ENCODE measurements at regions not wholly inside any gene's neighbourhood (a gene's known extent, or its start where the extent isn't known, plus 50 kb on each side); places are given as distances from the start of the nearest gene placed in this dataset.

DNA sequence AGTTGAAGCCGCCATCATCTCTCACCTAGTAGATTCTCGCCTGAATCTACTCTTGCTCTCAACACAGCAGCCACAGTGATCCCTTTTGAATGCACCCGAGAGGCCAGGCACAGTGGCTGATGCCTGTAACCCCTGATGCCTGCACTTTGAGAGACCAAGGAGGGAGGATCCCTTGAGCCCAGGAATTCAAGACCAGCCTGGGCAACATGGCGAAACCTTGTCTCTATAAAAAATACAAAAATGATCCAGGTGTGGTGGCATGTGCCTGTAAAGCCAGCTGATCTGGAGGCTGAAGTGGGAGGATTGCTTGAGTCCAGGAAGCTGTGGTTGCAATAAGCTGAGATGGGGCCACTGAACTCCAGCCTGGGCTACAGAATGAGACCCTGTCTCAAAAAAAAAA lies 60.3 kb upstream of the EML4 start:
- Mint-ChIP-seq H3K4me3 (no peak overlapping the region), H3K9me3 (no peaks in the 10 kb centered on the region), H3K27me3 (no peaks in the 10 kb centered on the region), H3K4me1 (peaks cover 10% of the 10 kb centered on the region), H3K27ac (ENCODE audit: low read depth) (no peak overlapping the region), H3K36me3 (ENCODE audit: insufficient read depth) (peaks cover 7% of the 10 kb centered on the region)
- DNase-seq (ENCODE audit: low spot score in 2 of 2) (no peak), ATAC-seq (replicated peaks; ENCODE audit: extremely low read depth, poor library complexity, severe bottlenecking) (no peak)

DNA sequence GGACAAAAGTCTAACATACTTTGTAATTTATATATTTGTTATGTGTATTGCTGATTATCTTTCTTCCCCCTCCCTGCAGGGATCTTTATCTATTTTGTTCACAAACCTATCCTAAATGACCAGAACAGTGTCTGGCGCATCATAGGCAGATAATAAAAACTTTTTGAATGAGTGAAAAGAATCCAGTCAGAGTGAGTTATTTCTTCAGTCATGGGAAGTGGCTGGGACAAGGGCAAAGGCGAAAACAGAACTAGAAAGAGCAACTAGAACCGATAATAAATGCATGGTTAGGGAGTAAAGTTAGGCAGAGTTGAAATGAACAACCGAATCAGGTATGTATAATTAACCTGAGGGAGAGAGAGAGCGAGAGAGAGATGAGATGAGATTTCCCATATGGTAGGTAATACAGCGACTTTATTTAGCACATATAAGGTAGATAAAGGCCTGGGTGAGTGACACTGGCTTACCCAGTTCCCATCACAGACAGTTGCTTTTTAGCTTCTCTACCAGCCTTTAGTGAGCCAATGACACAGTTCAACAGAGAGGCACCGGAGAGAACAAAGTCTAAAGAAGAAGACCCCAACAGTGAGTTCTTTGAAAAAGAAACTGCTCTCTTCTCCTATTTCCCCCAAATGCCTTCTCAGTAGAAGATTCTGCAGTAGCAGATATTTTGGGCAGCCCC lies 59.1 kb upstream of the EML4 start:
- Mint-ChIP-seq H3K4me3 (no peak overlapping the region), H3K4me1 (peaks cover 21% of the 10 kb centered on the region), H3K36me3 (ENCODE audit: insufficient read depth) (peaks cover 6% of the 10 kb centered on the region), H3K27ac (ENCODE audit: low read depth) (no peak overlapping the region), H3K9me3 (no peaks in the 10 kb centered on the region), H3K27me3 (no peaks in the 10 kb centered on the region)
- DNase-seq (ENCODE audit: low spot score in 2 of 2) (no peak), ATAC-seq (replicated peaks; ENCODE audit: extremely low read depth, poor library complexity, severe bottlenecking) (no peak)

DNA sequence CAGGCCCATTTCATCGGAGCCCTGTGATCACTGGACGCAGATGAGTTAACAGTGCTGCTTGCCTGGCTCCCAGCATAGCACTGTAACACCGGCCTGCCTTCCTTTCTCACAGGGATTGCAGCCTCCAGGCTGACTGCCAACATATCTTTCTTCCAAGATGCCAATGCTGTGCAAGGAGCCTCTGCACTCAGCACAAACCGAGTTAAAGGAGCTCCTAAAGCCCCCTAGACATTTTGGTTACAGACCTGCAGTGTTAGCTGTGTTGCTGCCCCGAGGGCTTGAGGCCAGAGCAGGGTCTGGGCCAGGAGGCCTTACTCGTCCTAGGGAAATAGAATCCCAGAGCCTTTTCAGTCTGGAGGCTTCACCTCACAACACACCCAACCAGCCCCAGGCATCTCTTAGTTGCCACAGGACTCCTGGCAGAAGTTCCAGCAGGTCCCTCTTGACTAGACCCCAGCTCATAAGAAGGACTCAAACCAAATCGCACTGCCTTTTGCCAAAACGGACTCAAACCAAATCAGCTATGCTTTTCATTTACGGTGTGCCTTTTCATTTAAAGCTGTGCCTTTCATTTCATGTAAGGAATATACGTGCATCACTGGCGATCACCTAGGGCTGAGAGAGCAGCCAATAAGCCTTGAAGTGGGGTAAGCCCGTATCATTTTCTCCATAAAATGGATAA lies 58.4 kb upstream of the EML4 start:
- ATAC-seq (replicated peaks; ENCODE audit: extremely low read depth, poor library complexity, severe bottlenecking): no peak
- peaks cover 3% of the 10 kb centered on the region for H3K36me3 Mint-ChIP-seq (ENCODE audit: insufficient read depth)
- no peaks in the 10 kb centered on the region for H3K9me3 Mint-ChIP-seq
- H3K4me1 Mint-ChIP-seq: peaks cover 25% of the 10 kb centered on the region
- no peak for DNase-seq (ENCODE audit: low spot score in 2 of 2)
- H3K27ac Mint-ChIP-seq (ENCODE audit: low read depth): no peak overlapping the region
- no peak overlapping the region for H3K4me3 Mint-ChIP-seq
- H3K27me3 Mint-ChIP-seq: no peaks in the 10 kb centered on the region

DNA sequence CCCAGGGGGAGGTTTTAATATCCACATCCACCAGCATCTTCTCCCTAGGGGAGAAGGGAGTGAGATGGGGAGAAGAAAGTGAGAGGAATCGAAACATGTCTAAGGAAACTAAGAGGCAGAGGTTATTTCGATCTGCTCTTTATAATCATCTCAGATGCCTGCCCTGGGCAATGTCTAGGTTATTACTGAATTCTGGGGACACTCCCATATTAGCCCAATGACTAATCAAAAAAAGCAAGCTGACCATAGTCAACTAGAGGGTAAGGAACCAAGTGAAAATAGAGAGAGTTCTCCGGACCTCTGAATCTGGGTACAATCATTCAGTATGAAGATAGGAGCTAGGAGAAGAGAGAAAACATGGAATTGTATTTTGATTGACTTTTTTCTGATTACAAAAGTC lies 56.7 kb upstream of the EML4 start:
- H3K27ac Mint-ChIP-seq (ENCODE audit: low read depth): peak overlapping the region; percentile 30
- H3K27me3 Mint-ChIP-seq: no peaks in the 10 kb centered on the region
- no peaks in the 10 kb centered on the region for H3K36me3 Mint-ChIP-seq (ENCODE audit: insufficient read depth)
- no peak overlapping the region for H3K4me3 Mint-ChIP-seq
- ATAC-seq (replicated peaks; ENCODE audit: extremely low read depth, poor library complexity, severe bottlenecking) (no peak), DNase-seq (ENCODE audit: low spot score in 2 of 2) (no peak)
- no peaks in the 10 kb centered on the region for H3K9me3 Mint-ChIP-seq
- peaks cover 32% of the 10 kb centered on the region for H3K4me1 Mint-ChIP-seq

DNA sequence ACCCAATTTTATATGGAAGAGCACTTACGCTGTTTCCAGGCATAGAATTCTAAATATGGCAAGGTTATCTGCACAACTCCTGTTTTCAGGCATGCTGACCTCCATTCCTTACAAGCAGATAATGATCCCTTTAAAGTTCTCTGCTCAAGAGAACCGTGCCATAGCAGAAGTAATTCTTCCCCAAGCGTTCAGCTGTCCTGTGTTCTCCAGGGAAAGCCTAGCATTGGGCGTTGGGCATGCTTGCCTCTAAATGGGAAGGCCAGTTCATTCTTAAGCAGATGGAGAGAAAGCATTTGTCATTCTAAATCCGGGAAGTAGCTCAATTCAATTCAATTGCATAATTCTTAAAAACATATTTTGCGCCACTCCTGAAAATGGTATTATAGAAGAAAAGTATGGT lies 55.7 kb upstream of the EML4 start:
- Mint-ChIP-seq H3K27me3 (no peaks in the 10 kb centered on the region), H3K36me3 (ENCODE audit: insufficient read depth) (no peaks in the 10 kb centered on the region), H3K4me3 (no peak overlapping the region), H3K4me1 (peaks cover 40% of the 10 kb centered on the region), H3K27ac (ENCODE audit: low read depth) (no peak overlapping the region), H3K9me3 (no peaks in the 10 kb centered on the region)
- ATAC-seq (replicated peaks; ENCODE audit: extremely low read depth, poor library complexity, severe bottlenecking): no peak
- no peak for DNase-seq (ENCODE audit: low spot score in 2 of 2)

DNA sequence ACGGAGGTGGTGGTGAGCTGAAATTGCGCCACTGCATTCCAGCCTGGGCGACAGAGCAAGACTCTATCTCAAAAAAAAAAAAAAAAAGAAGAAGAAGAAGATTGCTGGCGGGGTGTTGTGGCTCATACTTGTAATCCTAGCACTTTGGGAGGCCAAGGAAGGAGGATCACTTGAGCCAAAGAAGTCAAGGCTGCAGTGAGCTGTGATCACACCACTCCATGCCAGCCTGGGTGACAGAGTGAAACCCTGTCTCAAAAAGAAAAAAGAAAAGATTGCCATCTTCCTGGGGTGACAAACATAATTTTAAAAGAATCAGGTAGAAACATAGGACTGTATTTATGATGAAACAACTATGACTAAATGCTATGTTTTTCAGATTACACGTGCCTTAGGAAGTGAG lies 55.1 kb upstream of the EML4 start:
- peak overlapping the region; percentile 27 for H3K27ac Mint-ChIP-seq (ENCODE audit: low read depth)
- no peaks in the 10 kb centered on the region for H3K36me3 Mint-ChIP-seq (ENCODE audit: insufficient read depth)
- no peaks in the 10 kb centered on the region for H3K27me3 Mint-ChIP-seq
- H3K4me1 Mint-ChIP-seq: peaks cover 47% of the 10 kb centered on the region
- peak overlapping the region; percentile 6 for H3K4me3 Mint-ChIP-seq
- DNase-seq (ENCODE audit: low spot score in 2 of 2) (no peak), ATAC-seq (replicated peaks; ENCODE audit: extremely low read depth, poor library complexity, severe bottlenecking) (no peak)
- no peaks in the 10 kb centered on the region for H3K9me3 Mint-ChIP-seq

DNA sequence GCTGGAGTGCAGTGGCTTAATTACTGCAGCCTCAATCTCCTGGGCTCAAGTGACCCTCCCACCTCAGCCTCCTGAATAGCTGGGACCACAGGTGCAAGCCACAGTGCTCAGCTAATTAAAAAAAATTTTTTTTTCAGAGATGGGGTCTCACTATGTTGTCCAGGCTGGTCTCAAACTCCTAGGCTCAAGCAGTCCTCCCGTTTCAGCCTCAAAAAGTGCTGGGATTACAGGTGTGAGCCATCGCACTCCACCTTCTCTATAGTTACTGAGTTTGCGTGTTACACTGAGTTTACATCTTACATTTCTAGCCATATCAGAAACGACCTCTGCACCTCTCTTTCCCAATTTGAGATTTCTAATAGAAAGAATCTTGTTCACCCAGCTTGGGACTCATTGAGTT lies 53.6 kb upstream of the EML4 start:
- Mint-ChIP-seq H3K9me3 (no peaks in the 10 kb centered on the region), H3K4me3 (no peak overlapping the region), H3K27me3 (no peaks in the 10 kb centered on the region), H3K36me3 (ENCODE audit: insufficient read depth) (no peaks in the 10 kb centered on the region), H3K4me1 (peaks cover 47% of the 10 kb centered on the region), H3K27ac (ENCODE audit: low read depth) (no peak overlapping the region)
- DNase-seq (ENCODE audit: low spot score in 2 of 2) (no peak), ATAC-seq (replicated peaks; ENCODE audit: extremely low read depth, poor library complexity, severe bottlenecking) (no peak)

DNA sequence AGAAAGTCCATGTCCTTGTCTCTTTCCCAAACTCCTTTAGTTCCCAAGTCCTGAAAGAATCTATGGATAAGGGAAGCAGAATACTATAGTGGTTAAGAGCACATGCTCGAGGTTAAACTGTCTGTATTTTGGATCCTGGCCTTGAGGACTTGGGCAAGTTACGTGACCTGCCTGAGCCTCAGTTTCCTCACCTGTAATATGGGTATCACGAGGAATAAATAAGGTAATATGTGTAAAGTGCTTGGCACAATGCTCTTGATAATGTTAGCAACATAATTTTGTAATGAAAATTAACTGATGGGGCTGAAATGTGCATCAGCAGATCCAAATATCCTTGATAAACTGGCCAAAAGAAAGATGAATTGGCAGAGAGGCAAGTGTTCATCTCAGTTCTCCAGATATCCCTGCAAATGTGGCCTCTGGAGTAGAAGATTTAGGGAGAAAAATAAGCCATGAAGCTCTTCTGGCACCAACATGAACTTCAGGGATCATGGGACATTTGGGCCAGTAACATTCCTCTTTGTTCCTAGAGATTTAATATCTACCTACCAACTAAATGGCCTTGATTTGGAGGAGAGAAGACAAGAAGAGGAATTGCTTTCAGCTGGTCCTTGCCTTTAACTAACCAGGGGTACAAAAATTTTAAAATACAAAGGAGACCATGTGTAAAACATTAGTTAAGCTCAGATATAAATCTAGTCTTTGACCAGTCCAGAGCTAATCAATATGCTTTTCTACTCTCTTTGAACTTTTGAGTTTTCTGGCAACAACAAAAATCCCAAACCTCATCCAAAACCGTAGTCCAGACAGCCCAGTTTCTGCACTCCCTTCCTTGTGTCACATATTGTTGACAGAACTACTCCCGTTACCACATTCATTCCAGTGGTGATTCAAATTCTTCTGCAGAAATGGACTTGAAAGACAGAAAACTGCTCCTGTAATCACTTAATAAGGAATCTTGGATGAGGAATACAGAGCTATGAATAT lies 52.7 kb upstream of the EML4 start:
- no peak for DNase-seq (ENCODE audit: low spot score in 2 of 2)
- H3K27ac Mint-ChIP-seq (ENCODE audit: low read depth): peak overlapping the region; percentile 20

DNA sequence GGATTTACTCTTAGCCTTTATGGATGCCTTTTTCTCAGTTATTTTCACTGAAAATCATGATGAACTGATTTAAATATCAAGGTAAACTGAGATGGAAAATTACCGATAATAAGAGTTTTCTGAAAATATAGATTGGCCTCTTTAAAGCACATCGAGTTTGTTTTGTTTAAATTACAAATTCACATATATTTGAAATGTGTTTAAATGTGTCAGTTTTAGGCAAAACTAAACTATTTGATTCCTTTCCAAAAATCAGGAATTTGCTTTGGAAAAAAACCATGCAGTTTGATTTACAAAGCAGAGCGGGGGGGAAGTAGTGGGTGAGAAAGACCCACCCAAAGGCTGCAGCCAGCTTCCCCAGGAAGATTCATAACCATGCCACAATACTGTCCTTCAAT lies 52.0 kb upstream of the EML4 start:
- Mint-ChIP-seq H3K27ac (ENCODE audit: low read depth) (peak overlapping the region; percentile 20), H3K36me3 (ENCODE audit: insufficient read depth) (no peaks in the 10 kb centered on the region), H3K4me1 (peaks cover 43% of the 10 kb centered on the region), H3K27me3 (no peaks in the 10 kb centered on the region), H3K4me3 (no peak overlapping the region), H3K9me3 (peaks cover 5% of the 10 kb centered on the region)
- DNase-seq (ENCODE audit: low spot score in 2 of 2) (no peak), ATAC-seq (replicated peaks; ENCODE audit: extremely low read depth, poor library complexity, severe bottlenecking) (no peak)

More for the DNA sequence above, 52.7 kb upstream of the EML4 start:
- Mint-ChIP-seq H3K27me3 (no peaks in the 10 kb centered on the region), H3K4me1 (peaks cover 47% of the 10 kb centered on the region), H3K4me3 (no peak overlapping the region), H3K9me3 (peaks cover 2% of the 10 kb centered on the region), H3K36me3 (ENCODE audit: insufficient read depth) (no peaks in the 10 kb centered on the region)
- ATAC-seq (replicated peaks; ENCODE audit: extremely low read depth, poor library complexity, severe bottlenecking): no peak

DNA sequence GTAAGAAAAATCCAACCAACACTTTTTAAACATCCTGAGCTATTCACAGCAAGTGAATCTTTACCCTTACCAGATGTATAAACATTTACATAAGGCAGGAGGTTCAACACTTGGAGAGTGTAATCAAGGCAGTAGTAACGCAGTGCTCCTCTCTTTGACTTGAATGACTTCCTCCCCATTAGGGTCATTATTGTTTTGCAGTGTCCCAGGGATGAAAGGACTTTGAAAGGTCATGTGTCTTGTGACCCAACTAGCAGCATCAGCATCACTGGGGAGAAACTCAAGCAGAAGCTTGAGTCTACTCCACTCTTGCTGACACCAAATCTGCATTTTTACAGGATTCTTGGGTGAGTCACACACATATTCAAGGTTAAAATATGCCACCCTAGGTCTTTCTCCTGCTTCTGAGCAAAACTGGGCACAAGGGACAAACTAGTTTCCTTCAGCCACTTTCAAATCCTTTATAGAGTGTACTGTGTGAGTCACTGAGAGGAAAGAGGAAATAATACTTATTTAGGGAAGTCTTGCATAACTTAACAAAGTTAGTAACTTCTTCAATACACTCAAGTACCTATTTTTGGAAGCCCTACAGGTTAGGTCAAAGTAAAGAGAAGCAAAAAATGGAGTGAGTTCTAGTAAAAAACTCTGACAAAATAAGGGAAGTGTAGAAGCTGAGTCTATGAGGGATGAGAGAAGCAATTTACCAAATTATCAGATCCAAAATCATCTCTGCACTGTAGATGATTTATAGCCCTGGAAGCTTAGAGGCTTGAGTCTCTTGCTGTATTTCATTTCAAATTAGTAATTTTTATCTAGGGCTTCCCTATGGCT lies 51.0 kb upstream of the EML4 start:
- H3K36me3 Mint-ChIP-seq (ENCODE audit: insufficient read depth): no peaks in the 10 kb centered on the region
- DNase-seq (ENCODE audit: low spot score in 2 of 2) (no peak), ATAC-seq (replicated peaks; ENCODE audit: extremely low read depth, poor library complexity, severe bottlenecking) (peak; percentile 62)
- peaks cover 5% of the 10 kb centered on the region for H3K9me3 Mint-ChIP-seq
- H3K27ac Mint-ChIP-seq (ENCODE audit: low read depth): peak overlapping the region; percentile 39
- no peaks in the 10 kb centered on the region for H3K27me3 Mint-ChIP-seq
- no peak overlapping the region for H3K4me3 Mint-ChIP-seq
- peaks cover 38% of the 10 kb centered on the region for H3K4me1 Mint-ChIP-seq

DNA sequence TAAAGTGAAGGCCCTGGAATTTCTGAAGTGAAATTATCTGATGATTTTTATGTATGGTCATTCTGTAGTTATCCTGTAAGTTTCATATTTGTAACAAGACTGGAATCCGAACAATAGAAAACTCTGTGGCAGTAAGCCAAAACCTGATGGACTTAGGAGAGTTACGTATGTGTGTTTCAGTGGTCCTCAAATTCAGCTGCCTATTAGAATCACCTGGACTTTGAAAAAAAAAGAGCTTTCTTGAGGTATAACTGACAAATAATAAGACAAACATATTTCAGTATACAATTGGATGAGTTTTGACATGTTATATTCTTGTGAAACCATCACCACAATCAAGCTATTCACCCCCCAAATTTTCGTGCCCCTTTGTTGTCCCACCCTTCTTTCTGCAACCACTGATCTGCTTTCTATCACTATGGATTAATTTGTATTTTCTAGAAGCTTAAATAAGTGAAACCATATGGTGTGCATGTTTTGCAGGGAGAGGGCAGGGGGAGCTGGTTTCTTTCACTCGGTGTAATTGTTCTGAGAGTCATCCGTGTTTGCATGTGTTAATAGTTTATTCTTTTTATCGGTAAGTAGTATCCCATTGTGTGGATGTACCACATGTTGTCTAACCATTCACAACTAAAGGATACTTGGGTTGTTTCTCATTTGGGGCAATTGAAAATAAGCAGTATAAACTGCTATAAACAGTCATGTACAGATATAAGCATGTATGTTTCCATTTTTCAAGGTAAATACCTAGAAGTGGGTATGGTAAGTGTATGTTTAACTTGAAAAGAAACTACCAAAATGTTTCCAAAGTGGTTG lies 50.2 kb upstream of the EML4 start:
- Mint-ChIP-seq H3K4me1 (peaks cover 45% of the 10 kb centered on the region), H3K27me3 (no peaks in the 10 kb centered on the region), H3K9me3 (peaks cover 5% of the 10 kb centered on the region), H3K36me3 (ENCODE audit: insufficient read depth) (no peaks in the 10 kb centered on the region), H3K27ac (ENCODE audit: low read depth) (peak overlapping the region; percentile 39), H3K4me3 (no peak overlapping the region)
- DNase-seq (ENCODE audit: low spot score in 2 of 2) (no peak), ATAC-seq (replicated peaks; ENCODE audit: extremely low read depth, poor library complexity, severe bottlenecking) (no peak)

Measured in central memory CD8-positive, alpha-beta T cell (primary cell).